ENCODE measurements at regions not wholly inside any gene's neighbourhood (a gene's known extent, or its start where the extent isn't known, plus 50 kb on each side); places are given as distances from the start of the nearest gene placed in this dataset.

DNA sequence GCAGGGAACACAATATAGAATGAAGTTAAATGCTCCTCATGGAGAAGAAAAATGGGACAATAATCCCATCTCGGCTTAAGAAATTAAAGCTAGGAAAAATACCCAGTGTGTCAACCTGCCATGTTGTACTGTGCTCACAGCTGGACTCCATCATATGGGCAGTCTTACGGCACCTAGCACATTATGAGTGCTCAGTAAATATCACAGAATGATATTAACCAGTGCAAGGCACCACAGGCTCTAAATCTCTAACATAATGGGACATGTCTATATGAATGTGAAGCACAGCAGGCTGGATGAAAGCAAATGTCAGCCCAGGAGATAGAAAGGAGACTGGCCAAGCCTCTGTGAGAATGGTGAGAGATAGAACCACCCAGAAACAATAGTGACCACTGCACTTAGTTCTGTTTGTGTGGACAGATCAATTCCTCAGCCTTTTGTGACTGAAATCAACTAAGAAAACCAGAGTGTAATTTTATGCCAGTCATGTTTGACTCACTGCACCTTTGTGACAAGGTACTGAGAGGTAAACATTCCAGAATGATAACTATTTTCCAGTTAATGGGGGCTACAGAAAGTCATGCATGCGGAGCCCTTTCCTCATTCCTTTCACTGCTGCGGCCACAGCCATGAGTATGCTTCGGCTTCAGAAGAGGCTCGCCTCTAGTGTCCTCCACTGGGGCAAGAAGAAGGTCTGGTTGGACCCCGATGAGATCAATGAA is 140.4 kb upstream of the CDH6 start:
- Mint-ChIP-seq H3K36me3 (ENCODE audit: low read depth) (no peaks in the 10 kb centered on the region), H3K4me3 (ENCODE audit: low read depth) (no peak overlapping the region), H3K27ac (no peak overlapping the region), H3K9me3 (peaks cover 4% of the 10 kb centered on the region), H3K27me3 (ENCODE audit: low read depth) (no peaks in the 10 kb centered on the region), H3K4me1 (ENCODE audit: low read depth) (no peaks in the 10 kb centered on the region)
- no peak for DNase-seq (ENCODE audit: low spot score)
- intact Hi-C loops (cut with micrococcal nuclease): no loop called here

DNA sequence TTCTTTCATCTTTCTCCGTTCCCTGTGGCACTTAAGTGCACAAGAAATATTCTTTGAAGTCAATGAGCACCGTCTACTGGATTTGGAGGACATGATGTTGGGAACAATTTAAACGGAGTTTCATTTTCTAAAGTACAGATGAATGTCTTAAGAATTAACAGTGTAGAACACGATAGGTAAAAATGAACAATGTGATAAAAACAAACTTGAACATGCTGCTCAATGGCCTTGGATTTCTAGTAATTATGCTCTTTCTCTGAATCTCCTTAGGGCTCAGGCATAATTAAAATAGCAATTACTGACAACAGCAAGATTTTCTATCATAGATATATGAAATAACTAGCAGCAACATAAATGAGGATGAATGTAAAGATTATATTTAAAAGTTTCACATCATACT is 142.2 kb upstream of the CDH6 start:
- DNase-seq (ENCODE audit: low spot score): no peak
- no peaks in the 10 kb centered on the region for H3K27me3 Mint-ChIP-seq (ENCODE audit: low read depth)
- no peak overlapping the region for H3K4me3 Mint-ChIP-seq (ENCODE audit: low read depth)
- H3K9me3 Mint-ChIP-seq: peaks cover 4% of the 10 kb centered on the region
- intact Hi-C loops (cut with micrococcal nuclease): no loop called here
- no peak overlapping the region for H3K27ac Mint-ChIP-seq
- H3K4me1 Mint-ChIP-seq (ENCODE audit: low read depth): no peaks in the 10 kb centered on the region
- H3K36me3 Mint-ChIP-seq (ENCODE audit: low read depth): no peaks in the 10 kb centered on the region

DNA sequence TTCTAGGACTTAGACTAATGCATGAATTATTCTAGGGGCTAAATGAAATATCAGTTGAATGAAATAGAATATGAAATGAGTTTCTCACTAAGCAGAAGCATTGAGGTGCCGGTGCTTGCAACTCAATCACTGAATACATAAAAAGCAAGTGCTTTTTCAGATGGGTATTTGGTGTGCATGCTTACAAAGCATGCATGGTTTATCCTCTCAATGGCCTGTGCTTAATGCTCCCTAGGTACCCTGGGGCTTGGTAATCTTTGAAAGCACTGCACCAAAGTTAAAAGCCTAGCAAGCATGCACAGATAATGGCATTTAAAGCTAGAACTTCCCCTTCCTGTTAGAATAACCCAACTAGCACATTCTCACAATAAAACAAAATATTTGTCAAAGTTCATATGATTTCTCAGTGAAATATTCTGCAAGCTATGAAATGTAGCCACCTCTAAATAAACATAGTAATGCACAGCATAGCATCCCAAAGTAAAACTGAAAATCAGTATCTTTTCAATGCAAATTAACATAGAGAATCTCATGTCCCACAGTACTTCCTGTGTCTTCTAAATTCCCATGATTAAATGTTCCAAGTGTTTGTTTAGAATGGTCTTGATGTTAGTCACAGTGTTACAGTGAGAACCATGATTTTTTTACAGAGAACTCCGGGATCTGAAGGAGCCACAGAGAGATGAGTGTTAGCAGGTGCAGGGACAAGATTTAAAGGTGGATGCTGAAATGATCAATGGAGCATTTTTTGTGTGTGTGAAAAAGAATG is 143.4 kb upstream of the CDH6 start:
- H3K27ac Mint-ChIP-seq: no peak overlapping the region

DNA sequence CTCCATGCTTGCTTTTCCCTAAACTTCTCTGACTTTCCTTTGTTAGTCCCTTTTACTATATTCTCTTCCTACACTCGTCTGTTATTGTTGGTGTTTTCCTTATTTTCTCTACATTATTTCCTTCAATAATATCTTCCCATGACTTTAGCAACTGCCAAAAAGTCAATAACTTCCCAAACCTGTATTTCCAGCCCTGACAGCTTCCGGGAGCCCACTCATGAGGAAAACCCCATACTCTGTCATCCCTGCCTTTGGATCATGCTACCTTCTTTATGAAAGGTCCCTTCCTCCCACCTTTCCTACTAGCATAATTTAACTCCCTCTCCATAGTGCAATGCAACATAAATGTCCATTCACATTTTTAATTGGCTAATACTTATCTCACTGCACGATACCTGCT is 144.0 kb upstream of the CDH6 start:
- Mint-ChIP-seq H3K27ac (no peak overlapping the region), H3K9me3 (peaks cover 13% of the 10 kb centered on the region), H3K4me1 (ENCODE audit: low read depth) (no peaks in the 10 kb centered on the region), H3K27me3 (ENCODE audit: low read depth) (no peaks in the 10 kb centered on the region), H3K4me3 (ENCODE audit: low read depth) (no peak overlapping the region), H3K36me3 (ENCODE audit: low read depth) (no peaks in the 10 kb centered on the region)
- DNase-seq (ENCODE audit: low spot score): no peak
- intact Hi-C loops (cut with micrococcal nuclease): no loop called here

More for the DNA sequence above, 143.4 kb upstream of the CDH6 start:
- no peaks in the 10 kb centered on the region for H3K4me1 Mint-ChIP-seq (ENCODE audit: low read depth)
- H3K9me3 Mint-ChIP-seq: peaks cover 8% of the 10 kb centered on the region
- H3K36me3 Mint-ChIP-seq (ENCODE audit: low read depth): no peaks in the 10 kb centered on the region
- H3K4me3 Mint-ChIP-seq (ENCODE audit: low read depth): no peak overlapping the region
- no peak for DNase-seq (ENCODE audit: low spot score)
- intact Hi-C loops (cut with micrococcal nuclease): no loop called here
- no peaks in the 10 kb centered on the region for H3K27me3 Mint-ChIP-seq (ENCODE audit: low read depth)

DNA sequence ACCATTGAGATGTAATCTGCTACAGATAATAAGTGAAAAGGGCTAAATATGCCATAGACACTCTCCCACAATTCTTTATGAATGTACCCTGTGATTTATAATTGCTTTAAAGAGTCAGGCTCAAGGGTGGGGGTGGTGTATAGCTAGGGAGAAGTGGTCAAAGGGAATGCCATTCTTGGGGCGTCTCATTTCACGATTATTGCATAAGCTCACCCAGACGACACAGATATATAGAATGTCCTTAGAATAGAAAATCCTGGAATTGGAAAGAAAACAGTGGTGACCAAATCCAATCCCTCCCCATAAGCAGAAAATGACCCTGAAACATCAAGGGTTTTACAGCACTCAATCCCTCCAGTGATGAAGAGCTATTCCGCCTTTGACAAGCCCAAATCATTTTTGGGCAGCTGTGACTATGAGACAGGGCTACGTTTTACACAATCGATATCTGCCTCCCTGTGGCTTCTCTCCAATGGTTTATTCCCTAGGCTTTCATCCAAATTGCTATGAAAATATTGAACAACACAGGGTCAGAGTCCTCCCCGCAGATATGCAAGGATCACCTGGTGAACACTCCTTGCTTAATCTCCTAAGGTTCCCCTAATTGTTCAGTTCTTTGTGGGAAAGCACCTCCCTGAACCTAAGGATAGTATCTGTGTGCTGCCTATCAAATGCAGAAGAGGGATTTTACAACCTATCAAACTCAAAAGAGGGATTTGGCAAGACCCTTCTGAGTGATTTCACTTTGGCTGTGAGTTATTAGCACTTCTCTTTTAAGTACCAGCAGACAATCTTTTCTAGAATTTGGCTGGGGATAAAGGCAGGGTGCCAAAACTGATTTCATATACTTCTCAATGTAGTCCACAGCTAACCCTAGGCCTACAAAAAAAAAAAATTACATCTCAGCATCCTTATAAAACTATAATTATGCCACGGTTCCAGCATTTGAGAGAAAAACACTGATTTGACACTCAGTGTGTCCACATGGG is 144.9 kb upstream of the CDH6 start:
- no peak overlapping the region for H3K4me3 Mint-ChIP-seq (ENCODE audit: low read depth)

DNA sequence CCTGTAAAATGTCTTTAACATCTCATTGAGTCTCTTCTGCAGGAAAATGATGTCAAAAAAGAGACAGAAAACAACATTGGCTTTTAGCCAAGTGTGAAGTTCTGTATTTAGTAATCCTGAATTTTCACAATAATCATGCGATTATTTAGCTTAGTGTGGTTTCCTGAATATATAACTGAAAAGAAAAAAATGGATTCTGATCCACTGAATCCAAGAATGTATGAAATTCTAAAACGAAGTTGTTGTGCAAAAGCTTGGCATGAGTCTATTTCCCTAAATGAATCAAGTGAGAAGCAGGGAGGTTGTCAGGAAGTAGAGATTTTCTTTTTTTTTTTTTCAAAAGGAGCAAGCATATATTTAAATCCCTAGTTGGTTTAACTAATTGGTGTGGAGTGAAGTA is 145.9 kb upstream of the CDH6 start:
- no peaks in the 10 kb centered on the region for H3K27me3 Mint-ChIP-seq (ENCODE audit: low read depth)
- no peak overlapping the region for H3K4me3 Mint-ChIP-seq (ENCODE audit: low read depth)
- no peak overlapping the region for H3K27ac Mint-ChIP-seq
- H3K36me3 Mint-ChIP-seq (ENCODE audit: low read depth): no peaks in the 10 kb centered on the region
- no peaks in the 10 kb centered on the region for H3K4me1 Mint-ChIP-seq (ENCODE audit: low read depth)
- DNase-seq (ENCODE audit: low spot score): no peak
- H3K9me3 Mint-ChIP-seq: peaks cover 13% of the 10 kb centered on the region
- intact Hi-C loops (cut with micrococcal nuclease): no loop called here

More for the DNA sequence above, 144.9 kb upstream of the CDH6 start:
- intact Hi-C loops (cut with micrococcal nuclease): no loop called here
- H3K4me1 Mint-ChIP-seq (ENCODE audit: low read depth): no peaks in the 10 kb centered on the region
- no peak for DNase-seq (ENCODE audit: low spot score)
- peaks cover 13% of the 10 kb centered on the region for H3K9me3 Mint-ChIP-seq
- no peak overlapping the region for H3K27ac Mint-ChIP-seq
- H3K27me3 Mint-ChIP-seq (ENCODE audit: low read depth): no peaks in the 10 kb centered on the region
- H3K36me3 Mint-ChIP-seq (ENCODE audit: low read depth): no peaks in the 10 kb centered on the region

DNA sequence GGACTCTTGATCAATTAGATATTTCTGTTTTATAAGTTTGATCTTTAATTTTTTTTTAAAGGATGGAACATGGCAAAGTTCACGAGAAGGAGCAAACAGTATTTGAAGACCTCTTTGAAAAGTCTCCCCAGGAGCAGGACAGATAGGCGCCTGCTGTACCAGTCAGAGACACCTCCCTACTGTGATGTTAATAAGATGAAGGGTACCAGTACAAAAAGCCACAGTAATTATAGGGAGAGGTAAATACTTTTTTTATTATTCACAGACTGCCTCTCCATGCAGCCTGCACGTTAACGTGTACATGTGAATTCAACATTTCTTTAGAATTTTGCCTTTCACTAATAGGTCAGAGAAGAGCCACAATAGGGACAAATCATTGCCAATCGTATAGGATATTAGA is 146.5 kb upstream of the CDH6 start:
- H3K27ac Mint-ChIP-seq: no peak overlapping the region
- H3K27me3 Mint-ChIP-seq (ENCODE audit: low read depth): no peaks in the 10 kb centered on the region

DNA sequence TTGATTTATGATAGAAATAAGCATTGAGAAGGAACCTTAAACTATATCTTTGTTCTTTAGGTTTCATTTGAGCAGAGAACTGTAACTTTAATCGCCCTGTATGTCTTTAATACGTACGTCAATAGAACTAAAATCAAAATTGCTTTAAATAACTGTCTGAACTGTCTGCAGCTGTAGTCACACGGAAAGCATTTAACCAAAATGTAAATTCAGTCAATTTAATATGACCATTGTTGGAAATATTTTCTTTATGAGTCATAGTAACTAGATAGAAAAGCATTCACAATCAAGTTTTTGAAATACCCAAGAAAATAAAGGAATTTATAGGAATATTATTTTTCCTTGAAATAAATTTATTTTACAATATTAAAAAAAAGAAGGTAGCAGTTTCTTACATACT is 157.1 kb upstream of the CDH6 start:
- no peaks in the 10 kb centered on the region for H3K4me1 Mint-ChIP-seq (ENCODE audit: low read depth)
- H3K36me3 Mint-ChIP-seq (ENCODE audit: low read depth): no peaks in the 10 kb centered on the region
- H3K27ac Mint-ChIP-seq: no peak overlapping the region
- H3K4me3 Mint-ChIP-seq (ENCODE audit: low read depth): no peak overlapping the region
- DNase-seq (ENCODE audit: low spot score): no peak
- H3K9me3 Mint-ChIP-seq: peaks cover 71% of the 10 kb centered on the region
- H3K27me3 Mint-ChIP-seq (ENCODE audit: low read depth): no peaks in the 10 kb centered on the region
- intact Hi-C loops (cut with micrococcal nuclease): no loop called here

More for the DNA sequence above, 146.5 kb upstream of the CDH6 start:
- peaks cover 14% of the 10 kb centered on the region for H3K9me3 Mint-ChIP-seq
- DNase-seq (ENCODE audit: low spot score): no peak
- no peaks in the 10 kb centered on the region for H3K36me3 Mint-ChIP-seq (ENCODE audit: low read depth)
- no peak overlapping the region for H3K4me3 Mint-ChIP-seq (ENCODE audit: low read depth)
- no peaks in the 10 kb centered on the region for H3K4me1 Mint-ChIP-seq (ENCODE audit: low read depth)
- intact Hi-C loops (cut with micrococcal nuclease): no loop called here

DNA sequence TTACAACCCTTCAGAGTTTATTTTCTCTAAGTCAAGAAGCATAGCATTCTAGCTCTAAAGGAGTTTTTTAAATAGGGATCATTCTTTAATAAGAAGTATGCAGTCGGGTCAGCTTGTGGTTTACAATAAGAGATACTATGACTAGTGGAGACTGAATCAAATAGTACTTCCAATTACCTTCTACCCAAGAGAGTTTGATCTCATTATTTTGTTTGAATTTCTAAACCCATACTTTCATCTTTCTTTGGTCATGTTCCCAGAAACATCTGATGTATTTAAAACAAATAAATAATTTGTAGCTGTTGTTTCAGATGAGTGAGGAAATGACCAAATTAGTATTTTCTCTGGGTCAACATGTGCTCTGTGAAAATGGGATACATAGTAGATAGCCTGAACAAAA is 160.2 kb upstream of the CDH6 start:
- Mint-ChIP-seq H3K27ac (no peak overlapping the region), H3K4me1 (ENCODE audit: low read depth) (no peaks in the 10 kb centered on the region)

DNA sequence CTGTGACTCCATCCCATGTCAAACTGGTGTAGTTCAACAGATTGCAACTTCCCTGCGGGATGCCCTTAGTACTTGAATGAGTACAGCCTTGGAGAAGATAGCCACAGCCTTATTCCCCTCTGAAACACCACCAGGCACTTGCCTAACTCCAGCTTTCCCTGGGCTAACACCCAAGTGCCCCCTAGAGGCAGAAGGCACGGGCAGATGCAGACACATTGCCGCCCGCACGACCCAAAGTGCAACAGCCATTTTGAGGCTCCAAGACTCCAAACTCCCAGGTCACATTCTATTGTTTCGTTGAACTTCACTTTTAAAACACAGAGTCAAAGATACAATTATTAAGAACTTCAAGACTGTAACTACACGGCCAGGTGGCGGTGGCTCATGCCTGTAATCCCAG is 163.6 kb upstream of the CDH6 start:
- no peak overlapping the region for H3K4me3 Mint-ChIP-seq (ENCODE audit: low read depth)
- peaks cover 34% of the 10 kb centered on the region for H3K9me3 Mint-ChIP-seq
- DNase-seq (ENCODE audit: low spot score): no peak
- no peak overlapping the region for H3K27ac Mint-ChIP-seq
- H3K36me3 Mint-ChIP-seq (ENCODE audit: low read depth): no peaks in the 10 kb centered on the region
- H3K4me1 Mint-ChIP-seq (ENCODE audit: low read depth): no peaks in the 10 kb centered on the region
- intact Hi-C loops (cut with micrococcal nuclease): no loop called here
- no peaks in the 10 kb centered on the region for H3K27me3 Mint-ChIP-seq (ENCODE audit: low read depth)

More for the DNA sequence above, 160.2 kb upstream of the CDH6 start:
- intact Hi-C loops (cut with micrococcal nuclease): no loop called here
- no peak overlapping the region for H3K4me3 Mint-ChIP-seq (ENCODE audit: low read depth)
- peaks cover 49% of the 10 kb centered on the region for H3K9me3 Mint-ChIP-seq
- DNase-seq (ENCODE audit: low spot score): no peak
- no peaks in the 10 kb centered on the region for H3K27me3 Mint-ChIP-seq (ENCODE audit: low read depth)
- no peaks in the 10 kb centered on the region for H3K36me3 Mint-ChIP-seq (ENCODE audit: low read depth)

DNA sequence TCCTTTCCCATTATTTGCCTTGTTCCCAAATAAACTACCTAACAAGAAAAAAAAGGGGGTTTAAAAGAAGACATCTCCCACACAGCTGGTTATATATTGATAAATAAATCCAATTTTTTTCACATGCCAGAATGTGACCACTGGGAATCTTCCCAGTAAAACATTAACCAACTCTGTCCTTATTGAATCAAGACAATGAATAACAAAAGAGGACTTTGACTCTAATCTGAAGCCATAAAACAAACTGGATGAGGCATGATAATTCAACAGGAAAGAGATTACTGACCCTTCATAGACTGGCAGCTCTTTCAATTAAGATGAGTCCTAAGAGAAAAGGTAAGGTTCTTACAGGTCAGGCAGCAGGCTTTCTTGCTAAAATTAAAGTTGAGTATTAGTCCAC is 165.8 kb upstream of the CDH6 start:
- Mint-ChIP-seq H3K27me3 (ENCODE audit: low read depth) (no peaks in the 10 kb centered on the region), H3K4me1 (ENCODE audit: low read depth) (no peaks in the 10 kb centered on the region), H3K9me3 (peaks cover 21% of the 10 kb centered on the region), H3K4me3 (ENCODE audit: low read depth) (no peak overlapping the region), H3K36me3 (ENCODE audit: low read depth) (no peaks in the 10 kb centered on the region), H3K27ac (no peak overlapping the region)
- DNase-seq (ENCODE audit: low spot score): no peak
- intact Hi-C loops (cut with micrococcal nuclease): no loop called here

DNA sequence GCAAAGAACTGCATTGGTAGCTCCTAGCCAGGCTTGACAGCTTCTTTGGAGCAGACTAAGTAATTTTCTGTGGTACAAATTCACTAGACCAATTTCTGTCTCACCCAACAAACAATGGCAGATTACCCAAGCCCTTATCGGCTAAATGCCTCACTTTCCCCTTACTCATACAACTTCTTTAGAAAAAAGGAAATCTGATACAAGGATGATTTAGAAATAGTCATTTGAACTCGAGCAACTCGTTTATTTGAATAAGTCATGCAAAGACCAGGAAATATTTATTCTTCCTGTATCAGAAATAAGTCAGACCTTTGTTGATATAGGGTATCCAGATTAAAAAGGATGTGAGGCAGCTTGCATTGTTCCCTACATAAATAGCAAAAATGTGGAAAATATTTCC is 170.4 kb upstream of the CDH6 start:
- no peaks in the 10 kb centered on the region for H3K4me1 Mint-ChIP-seq (ENCODE audit: low read depth)
- intact Hi-C loops (cut with micrococcal nuclease): no loop called here
- no peak overlapping the region for H3K27ac Mint-ChIP-seq
- DNase-seq (ENCODE audit: low spot score): no peak
- no peaks in the 10 kb centered on the region for H3K27me3 Mint-ChIP-seq (ENCODE audit: low read depth)
- peaks cover 9% of the 10 kb centered on the region for H3K9me3 Mint-ChIP-seq
- H3K36me3 Mint-ChIP-seq (ENCODE audit: low read depth): no peaks in the 10 kb centered on the region
- H3K4me3 Mint-ChIP-seq (ENCODE audit: low read depth): no peak overlapping the region
